ENCODE measurements at regions not wholly inside any gene's neighbourhood (a gene's known extent, or its start where the extent isn't known, plus 50 kb on each side); places are given as distances from the start of the nearest gene placed in this dataset.

- no peaks in the 10 kb centered on the region for H3K9me3 ChIP-seq
- no peak overlapping the region for H3K9ac ChIP-seq
- H2AFZ ChIP-seq (ENCODE audit: low read depth), result no peak overlapping the region
- POLR2A ChIA-PET, result no interaction called here
- no peak for DNase-seq
- WGBS (ENCODE audit: low lambda C conversion rate), result 47% methylated on average over 5 of the region's 5 CpGs
- H3K79me2 ChIP-seq (ENCODE audit: insufficient read depth), result no peaks in the 10 kb centered on the region
- H3K27ac ChIP-seq (ENCODE audit: low read depth in 2 of 2, low read length in 1 of 2), result no peak overlapping the region
- CTCF ChIA-PET, result no interaction called here
- H3K27me3 ChIP-seq (ENCODE audit: insufficient read depth), result no peaks in the 10 kb centered on the region
- H4K20me1 ChIP-seq (ENCODE audit: insufficient read depth), result no peaks in the 10 kb centered on the region
- no peak overlapping the region for H3K4me2 ChIP-seq
- H3K36me3 ChIP-seq (replicated peaks in 1 of 2; ENCODE audit: control insufficient read depth in 1 of 2, insufficient read depth in 2 of 2, low read length in 1 of 2), result no peaks in the 10 kb centered on the region
- no peaks in the 10 kb centered on the region for H3F3A ChIP-seq (replicated peaks; ENCODE audit: insufficient read depth)
- no peaks in the 10 kb centered on the region for H3K4me1 ChIP-seq (ENCODE audit: control insufficient read depth in 1 of 2, insufficient read depth in 2 of 2, low read depth in 1 of 2, low read length in 1 of 2)
- no peaks in the 10 kb centered on the region for H3K9me2 ChIP-seq
- TF ChIP-seq FOXM1 (IDR thresholded peaks at IDR 0.05; ENCODE audit: low read depth), result no peak
- no peak for TF ChIP-seq TEAD4 (IDR thresholded peaks at IDR 0.05; ENCODE audit: borderline replicate concordance, insufficient read depth)
- TF ChIP-seq, protein P1, sequence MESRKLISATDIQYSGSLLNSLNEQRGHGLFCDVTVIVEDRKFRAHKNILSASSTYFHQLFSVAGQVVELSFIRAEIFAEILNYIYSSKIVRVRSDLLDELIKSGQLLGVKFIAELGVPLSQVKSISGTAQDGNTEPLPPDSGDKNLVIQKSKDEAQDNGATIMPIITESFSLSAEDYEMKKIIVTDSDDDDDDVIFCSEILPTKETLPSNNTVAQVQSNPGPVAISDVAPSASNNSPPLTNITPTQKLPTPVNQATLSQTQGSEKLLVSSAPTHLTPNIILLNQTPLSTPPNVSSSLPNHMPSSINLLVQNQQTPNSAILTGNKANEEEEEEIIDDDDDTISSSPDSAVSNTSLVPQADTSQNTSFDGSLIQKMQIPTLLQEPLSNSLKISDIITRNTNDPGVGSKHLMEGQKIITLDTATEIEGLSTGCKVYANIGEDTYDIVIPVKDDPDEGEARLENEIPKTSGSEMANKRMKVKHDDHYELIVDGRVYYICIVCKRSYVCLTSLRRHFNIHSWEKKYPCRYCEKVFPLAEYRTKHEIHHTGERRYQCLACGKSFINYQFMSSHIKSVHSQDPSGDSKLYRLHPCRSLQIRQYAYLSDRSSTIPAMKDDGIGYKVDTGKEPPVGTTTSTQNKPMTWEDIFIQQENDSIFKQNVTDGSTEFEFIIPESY (IDR thresholded peaks at IDR 0.05; ENCODE audit: borderline replicate concordance, low read depth), result no peak
- TF ChIP-seq TCF12 (IDR thresholded peaks at IDR 0.05), result no peak
- no peak for TF ChIP-seq NFIC (IDR thresholded peaks at IDR 0.05; ENCODE audit: borderline replicate concordance)
- TF ChIP-seq SMC3 (IDR thresholded peaks at IDR 0.05; ENCODE audit: low read depth, low read length), result no peak
- TF ChIP-seq, protein P2, sequence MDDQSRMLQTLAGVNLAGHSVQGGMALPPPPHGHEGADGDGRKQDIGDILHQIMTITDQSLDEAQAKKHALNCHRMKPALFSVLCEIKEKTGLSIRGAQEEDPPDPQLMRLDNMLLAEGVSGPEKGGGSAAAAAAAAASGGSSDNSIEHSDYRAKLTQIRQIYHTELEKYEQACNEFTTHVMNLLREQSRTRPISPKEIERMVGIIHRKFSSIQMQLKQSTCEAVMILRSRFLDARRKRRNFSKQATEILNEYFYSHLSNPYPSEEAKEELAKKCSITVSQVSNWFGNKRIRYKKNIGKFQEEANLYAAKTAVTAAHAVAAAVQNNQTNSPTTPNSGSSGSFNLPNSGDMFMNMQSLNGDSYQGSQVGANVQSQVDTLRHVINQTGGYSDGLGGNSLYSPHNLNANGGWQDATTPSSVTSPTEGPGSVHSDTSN (IDR thresholded peaks at IDR 0.05), result no peak
- no peak for TF ChIP-seq MEF2A (IDR thresholded peaks at IDR 0.05; ENCODE audit: borderline replicate concordance, low read depth)
- TF ChIP-seq TAF1 (IDR thresholded peaks at IDR 0.05; ENCODE audit: borderline replicate concordance, low read depth, low read length), result no peak
- no peak overlapping the region for H3K4me3 ChIP-seq (ENCODE audit: low read depth in 2 of 2, low read length in 1 of 2)
Observed at GRCh38 chr6:104239971-104240370, 619.7 kb downstream of the HACE1 start.

- Histone ChIP-seq H3K79me2 (ENCODE audit: insufficient read depth) (no peaks in the 10 kb centered on the region), H3K9me3 (no peaks in the 10 kb centered on the region), H3F3A (replicated peaks; ENCODE audit: insufficient read depth) (no peaks in the 10 kb centered on the region), H3K4me1 (ENCODE audit: control insufficient read depth in 1 of 2, insufficient read depth in 2 of 2, low read depth in 1 of 2, low read length in 1 of 2) (peaks cover 0 to 4% of the 10 kb centered on the region in 2 experiments; a peak in 2 of 4 replicates), H3K36me3 (replicated peaks in 1 of 2; ENCODE audit: control insufficient read depth in 1 of 2, insufficient read depth in 2 of 2, low read length in 1 of 2) (no peaks in the 10 kb centered on the region), H4K20me1 (ENCODE audit: insufficient read depth) (no peaks in the 10 kb centered on the region), H2AFZ (ENCODE audit: low read depth) (no peak overlapping the region), H3K9me2 (no peaks in the 10 kb centered on the region), H3K4me2 (no peak overlapping the region), H3K27me3 (ENCODE audit: insufficient read depth) (no peaks in the 10 kb centered on the region), H3K27ac (ENCODE audit: low read depth in 2 of 2, low read length in 1 of 2) (no peak overlapping the region), H3K4me3 (ENCODE audit: low read depth in 2 of 2, low read length in 1 of 2) (no peak overlapping the region), H3K9ac (no peak overlapping the region)
- WGBS (ENCODE audit: low lambda C conversion rate), result 58% methylated on average over 3 of the region's 3 CpGs
- CTCF ChIA-PET, result no interaction called here
- POLR2A ChIA-PET, result no interaction called here
- DNase-seq, result no peak
- TF ChIP-seq USF2 (IDR thresholded peaks at IDR 0.05; ENCODE audit: borderline replicate concordance, low read depth, low read length) (no peak), GATA2 (CRISPR knock-in tag; IDR thresholded peaks at IDR 0.05) (no peak), TCF12 (IDR thresholded peaks at IDR 0.05) (no peak), NRF1 (IDR thresholded peaks at IDR 0.05; ENCODE audit: low read depth, low read length) (no peak), YY1 (IDR thresholded peaks at IDR 0.05; ENCODE audit: low read depth) (no peak), CHD2 (IDR thresholded peaks at IDR 0.05; ENCODE audit: low read length, partially characterized antibody) (no peak), EZH2phosphoT487 (IDR thresholded peaks at IDR 0.05; ENCODE audit: borderline replicate concordance, low read depth) (no peak), POLR2AphosphoS5 (IDR thresholded peaks at IDR 0.05; ENCODE audit: low read depth, low read length) (no peak)
Observed at GRCh38 chr6:104229057-104229456, 630.7 kb downstream of the HACE1 start.
